GM23338 (cell line): ENCODE measurements at regions not wholly inside any gene's neighbourhood (a gene's known extent, or its start where the extent isn't known, plus 50 kb on each side); places are given as distances from the start of the nearest gene placed in this dataset.

ENCODE experiments used
- POLR2AphosphoS5 ChIP-seq: IDR thresholded peaks from 2 replicates; pipeline ENCODE4 v1.6.1; 2016; ENCODE audit warnings: antibody characterized with exemption, low read depth
- TF ChIP-seq, protein P1 (sequence below), 2 experiments: fragments of 200-600 bp in 1 of 2; sonication (generic) in 1 of 2; conservative IDR thresholded peaks; 2 replicates each; pipeline versions ENCODE4 v1.5.1 to v1.6.1; 2016 to 2017; ENCODE audit warnings: antibody characterized with exemption in 2 of 2, low read depth in 2 of 2, mild to moderate bottlenecking in 2 of 2, moderate library complexity in 1 of 2

DNA sequence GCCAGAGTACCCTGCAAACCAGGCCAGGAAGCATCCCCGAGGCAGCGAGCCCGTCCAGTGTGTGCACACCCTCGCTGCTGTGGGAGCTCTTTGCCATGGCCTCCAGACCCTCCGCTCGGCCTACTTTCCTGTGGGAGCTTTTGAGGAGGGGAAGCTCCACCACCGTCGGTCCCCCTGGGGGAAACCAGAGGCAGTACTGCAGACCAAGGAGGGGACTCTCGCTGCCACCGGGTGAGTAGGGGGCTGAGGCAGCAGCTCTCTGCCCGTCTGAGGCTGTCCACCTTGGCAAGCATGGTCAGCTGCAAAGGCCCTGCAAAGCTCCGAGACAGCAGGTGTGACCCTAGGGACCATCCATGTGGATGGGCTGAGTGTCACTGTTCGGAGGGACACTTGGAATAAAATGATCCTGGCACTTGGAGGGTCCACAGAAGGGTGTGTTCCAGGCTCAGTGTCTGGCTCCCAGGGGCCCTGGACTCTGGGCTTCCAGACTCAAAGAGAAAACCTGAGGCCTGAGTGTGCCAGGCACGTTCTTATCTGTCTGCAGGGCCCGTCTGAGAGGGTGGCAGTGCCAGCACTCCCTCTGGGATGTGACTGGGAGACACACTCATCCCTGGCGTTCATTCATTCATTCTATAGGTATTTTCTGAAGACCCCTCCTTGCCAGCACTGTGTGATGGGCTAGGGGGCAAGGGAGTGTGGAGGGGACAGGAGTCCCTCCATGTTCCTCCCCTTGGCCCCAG lies 282.8 kb upstream of the HS6ST1 start:
- TF ChIP-seq, protein P1, sequence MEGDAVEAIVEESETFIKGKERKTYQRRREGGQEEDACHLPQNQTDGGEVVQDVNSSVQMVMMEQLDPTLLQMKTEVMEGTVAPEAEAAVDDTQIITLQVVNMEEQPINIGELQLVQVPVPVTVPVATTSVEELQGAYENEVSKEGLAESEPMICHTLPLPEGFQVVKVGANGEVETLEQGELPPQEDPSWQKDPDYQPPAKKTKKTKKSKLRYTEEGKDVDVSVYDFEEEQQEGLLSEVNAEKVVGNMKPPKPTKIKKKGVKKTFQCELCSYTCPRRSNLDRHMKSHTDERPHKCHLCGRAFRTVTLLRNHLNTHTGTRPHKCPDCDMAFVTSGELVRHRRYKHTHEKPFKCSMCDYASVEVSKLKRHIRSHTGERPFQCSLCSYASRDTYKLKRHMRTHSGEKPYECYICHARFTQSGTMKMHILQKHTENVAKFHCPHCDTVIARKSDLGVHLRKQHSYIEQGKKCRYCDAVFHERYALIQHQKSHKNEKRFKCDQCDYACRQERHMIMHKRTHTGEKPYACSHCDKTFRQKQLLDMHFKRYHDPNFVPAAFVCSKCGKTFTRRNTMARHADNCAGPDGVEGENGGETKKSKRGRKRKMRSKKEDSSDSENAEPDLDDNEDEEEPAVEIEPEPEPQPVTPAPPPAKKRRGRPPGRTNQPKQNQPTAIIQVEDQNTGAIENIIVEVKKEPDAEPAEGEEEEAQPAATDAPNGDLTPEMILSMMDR (conservative IDR thresholded peaks at IDR 0.05; ENCODE audit: low read depth in 2 of 2), result no peak
- TF ChIP-seq POLR2AphosphoS5, result no peak
